ENCODE measurements at regions not wholly inside any gene's neighbourhood (a gene's known extent, or its start where the extent isn't known, plus 50 kb on each side); places are given as distances from the start of the nearest gene placed in this dataset.
"Not testable (repeated sequence)": the region's sequence is repeated elsewhere in the genome, so short reads cannot be mapped to it uniquely, and the experiment has no call there.

DNA sequence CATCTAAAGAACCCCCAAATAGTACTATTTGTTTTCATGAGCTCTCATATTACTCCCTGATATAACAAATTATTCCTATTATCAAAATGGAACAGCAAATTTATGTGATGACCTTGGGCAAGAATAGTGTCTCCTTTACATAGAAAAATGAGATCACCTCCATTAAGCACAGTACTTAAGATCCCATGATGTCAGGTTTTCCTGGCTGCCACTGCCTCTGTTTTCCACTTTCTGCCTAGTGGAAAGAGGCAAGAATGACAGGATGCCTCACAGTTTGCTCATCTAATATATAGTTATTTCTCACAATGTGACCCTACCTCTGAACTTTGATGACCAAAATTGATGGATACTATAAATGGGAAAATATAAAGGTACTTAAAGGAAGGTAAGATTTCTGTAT lies 260.1 kb upstream of the SGK1 start:
- H3K27me3 ChIP-seq (ENCODE audit: control insufficient read depth, low read length): no peaks in the 10 kb centered on the region
- no peaks in the 10 kb centered on the region for H3K4me1 ChIP-seq (ENCODE audit: control insufficient read depth, low read length)
- H3K4me3 ChIP-seq (ENCODE audit: low read length): no peak overlapping the region
- no peaks in the 10 kb centered on the region for H3K36me3 ChIP-seq (ENCODE audit: control insufficient read depth, low read length)
- H3K4me2 ChIP-seq (ENCODE audit: low read length): no peak overlapping the region
- H3K9me3 ChIP-seq (ENCODE audit: control insufficient read depth, insufficient read depth, low read length): no peaks in the 10 kb centered on the region
- H3F3A ChIP-seq (ENCODE audit: control insufficient read depth, insufficient read depth): no peaks in the 10 kb centered on the region
- no peaks in the 10 kb centered on the region for H3K9me2 ChIP-seq (replicated peaks; ENCODE audit: control insufficient read depth, low read length)
- H3K79me2 ChIP-seq (ENCODE audit: control insufficient read depth, low read length): no peaks in the 10 kb centered on the region
- no peak overlapping the region for H3K27ac ChIP-seq (ENCODE audit: low read depth, low read length)
- no peak for TF ChIP-seq EZH2phosphoT487 (IDR thresholded peaks at IDR 0.05; ENCODE audit: borderline replicate concordance, low read length)
- TF ChIP-seq, protein P1, sequence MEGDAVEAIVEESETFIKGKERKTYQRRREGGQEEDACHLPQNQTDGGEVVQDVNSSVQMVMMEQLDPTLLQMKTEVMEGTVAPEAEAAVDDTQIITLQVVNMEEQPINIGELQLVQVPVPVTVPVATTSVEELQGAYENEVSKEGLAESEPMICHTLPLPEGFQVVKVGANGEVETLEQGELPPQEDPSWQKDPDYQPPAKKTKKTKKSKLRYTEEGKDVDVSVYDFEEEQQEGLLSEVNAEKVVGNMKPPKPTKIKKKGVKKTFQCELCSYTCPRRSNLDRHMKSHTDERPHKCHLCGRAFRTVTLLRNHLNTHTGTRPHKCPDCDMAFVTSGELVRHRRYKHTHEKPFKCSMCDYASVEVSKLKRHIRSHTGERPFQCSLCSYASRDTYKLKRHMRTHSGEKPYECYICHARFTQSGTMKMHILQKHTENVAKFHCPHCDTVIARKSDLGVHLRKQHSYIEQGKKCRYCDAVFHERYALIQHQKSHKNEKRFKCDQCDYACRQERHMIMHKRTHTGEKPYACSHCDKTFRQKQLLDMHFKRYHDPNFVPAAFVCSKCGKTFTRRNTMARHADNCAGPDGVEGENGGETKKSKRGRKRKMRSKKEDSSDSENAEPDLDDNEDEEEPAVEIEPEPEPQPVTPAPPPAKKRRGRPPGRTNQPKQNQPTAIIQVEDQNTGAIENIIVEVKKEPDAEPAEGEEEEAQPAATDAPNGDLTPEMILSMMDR (IDR thresholded peaks at IDR 0.05; ENCODE audit: low read depth, low read length, poor library complexity, severe bottlenecking): no peak
- H4K20me1 ChIP-seq (ENCODE audit: control insufficient read depth, insufficient read depth, low read depth, low read length): no peaks in the 10 kb centered on the region

- H3K9me2 ChIP-seq (replicated peaks; ENCODE audit: control insufficient read depth, low read length): no peaks in the 10 kb centered on the region
- H3K27ac ChIP-seq (ENCODE audit: low read depth, low read length): no peak overlapping the region
- H3K4me2 ChIP-seq (ENCODE audit: low read length): no peak overlapping the region
- no peaks in the 10 kb centered on the region for H3F3A ChIP-seq (ENCODE audit: control insufficient read depth, insufficient read depth)
- H3K4me1 ChIP-seq (ENCODE audit: control insufficient read depth, low read length): no peaks in the 10 kb centered on the region
- H3K9me3 ChIP-seq (ENCODE audit: control insufficient read depth, insufficient read depth, low read length): no peaks in the 10 kb centered on the region
- TF ChIP-seq EZH2phosphoT487 (IDR thresholded peaks at IDR 0.05; ENCODE audit: borderline replicate concordance, low read length): no peak
- TF ChIP-seq, protein P1 (IDR thresholded peaks at IDR 0.05; ENCODE audit: low read depth, low read length, poor library complexity, severe bottlenecking): no peak
- no peak overlapping the region for H3K4me3 ChIP-seq (ENCODE audit: low read length)
- no peaks in the 10 kb centered on the region for H4K20me1 ChIP-seq (ENCODE audit: control insufficient read depth, insufficient read depth, low read depth, low read length)
- H3K36me3 ChIP-seq (ENCODE audit: control insufficient read depth, low read length): no peaks in the 10 kb centered on the region
- no peaks in the 10 kb centered on the region for H3K27me3 ChIP-seq (ENCODE audit: control insufficient read depth, low read length)
- H3K79me2 ChIP-seq (ENCODE audit: control insufficient read depth, low read length): no peaks in the 10 kb centered on the region
Measured at GRCh38 chr6:134575221-134575620, 257.3 kb upstream of the SGK1 start.

- Histone ChIP-seq H3K4me3 (ENCODE audit: low read length) (no peak overlapping the region), H3K4me1 (ENCODE audit: control insufficient read depth, low read length) (no peaks in the 10 kb centered on the region), H3K9me3 (ENCODE audit: control insufficient read depth, insufficient read depth, low read length) (no peaks in the 10 kb centered on the region), H3K79me2 (ENCODE audit: control insufficient read depth, low read length) (no peaks in the 10 kb centered on the region), H3K27me3 (ENCODE audit: control insufficient read depth, low read length) (no peaks in the 10 kb centered on the region), H4K20me1 (ENCODE audit: control insufficient read depth, insufficient read depth, low read depth, low read length) (no peaks in the 10 kb centered on the region), H3K27ac (ENCODE audit: low read depth, low read length) (no peak overlapping the region), H3K4me2 (ENCODE audit: low read length) (no peak overlapping the region), H3K9me2 (replicated peaks; ENCODE audit: control insufficient read depth, low read length) (no peaks in the 10 kb centered on the region), H3F3A (ENCODE audit: control insufficient read depth, insufficient read depth) (no peaks in the 10 kb centered on the region), H3K36me3 (ENCODE audit: control insufficient read depth, low read length) (no peaks in the 10 kb centered on the region)
- no peak for TF ChIP-seq EZH2phosphoT487 (IDR thresholded peaks at IDR 0.05; ENCODE audit: borderline replicate concordance, low read length)
- TF ChIP-seq, protein P1 (IDR thresholded peaks at IDR 0.05; ENCODE audit: low read depth, low read length, poor library complexity, severe bottlenecking): no peak
Measured at GRCh38 chr6:134574491-134574890, 256.6 kb upstream of the SGK1 start.

- not testable (repeated sequence) for H3K4me2 ChIP-seq (ENCODE audit: low read length)
Measured at GRCh38 chr6:134569996-134570395, 252.1 kb upstream of the SGK1 start.

More at GRCh38 chr6:134569996-134570395, 252.1 kb upstream of the SGK1 start:
- H4K20me1 ChIP-seq (ENCODE audit: control insufficient read depth, insufficient read depth, low read depth, low read length); H3K4me3 ChIP-seq (ENCODE audit: low read length); H3K27ac ChIP-seq (ENCODE audit: low read depth, low read length); H3K27me3 ChIP-seq (ENCODE audit: control insufficient read depth, low read length); H3K36me3 ChIP-seq (ENCODE audit: control insufficient read depth, low read length); H3K4me1 ChIP-seq (ENCODE audit: control insufficient read depth, low read length); H3K79me2 ChIP-seq (ENCODE audit: control insufficient read depth, low read length); H3K9me2 ChIP-seq (replicated peaks; ENCODE audit: control insufficient read depth, low read length); H3K9me3 ChIP-seq (ENCODE audit: control insufficient read depth, insufficient read depth, low read length); H3F3A ChIP-seq (ENCODE audit: control insufficient read depth, insufficient read depth): not testable (repeated sequence)

All from DOHH2 (cell line).